T-helper 2 cell treated with Interferon-gamma antibody and Interleukin-4, amounts not matched to agents 5 μg/mL and 100 μg/mL, for 36 hours (primary cell): ENCODE measurements at regions not wholly inside any gene's neighbourhood (a gene's known extent, or its start where the extent isn't known, plus 50 kb on each side); places are given as distances from the start of the nearest gene placed in this dataset.
"Not testable (repeated sequence)": the region's sequence is repeated elsewhere in the genome, so short reads cannot be mapped to it uniquely, and the experiment has no call there.

Experiments used
- DNase-seq: peaks from one replicate; pipeline ENCODE4 v3.0.0; 2021; ENCODE audit warnings: low spot score
- H3K27ac Mint-ChIP-seq: one replicate; pipeline ENCODE4 v1.8.0; 2021; ENCODE audit warnings: mild to moderate bottlenecking, mixed read lengths
- H3K27me3 Mint-ChIP-seq: one replicate; pipeline ENCODE4 v1.8.0; 2021; ENCODE audit warnings: low read depth, mixed read lengths
- H3K36me3 Mint-ChIP-seq: one replicate; pipeline ENCODE4 v1.8.0; 2021; ENCODE audit warnings: low read depth, mixed read lengths
- H3K4me1 Mint-ChIP-seq: one replicate; pipeline ENCODE4 v1.8.0; 2021; ENCODE audit warnings: low read depth, mixed read lengths
- H3K4me3 Mint-ChIP-seq: one replicate; pipeline ENCODE4 v1.8.0; 2022; ENCODE audit warnings: mild to moderate bottlenecking, moderate library complexity, mixed read lengths
- H3K9me3 Mint-ChIP-seq: one replicate; pipeline ENCODE4 v1.8.0; 2021; ENCODE audit warnings: mixed read lengths

GRCh38 chr3:110868106-110868505 lies 203.5 kb upstream of the NECTIN3 start:
- Mint-ChIP-seq H3K27me3 (peaks cover 2% of the 10 kb centered on the region), H3K4me1 (no peaks in the 10 kb centered on the region), H3K27ac (no peak overlapping the region), H3K4me3 (no peak overlapping the region), H3K9me3 (no peaks in the 10 kb centered on the region), H3K36me3 (no peaks in the 10 kb centered on the region)
- no peak for DNase-seq

- Mint-ChIP-seq H3K36me3 (no peaks in the 10 kb centered on the region), H3K4me1 (no peaks in the 10 kb centered on the region), H3K4me3 (no peak overlapping the region), H3K27ac (no peak overlapping the region), H3K27me3 (peaks cover 3% of the 10 kb centered on the region), H3K9me3 (peaks cover 10% of the 10 kb centered on the region)
- no peak for DNase-seq
Observed at GRCh38 chr3:110869736-110870135, 201.9 kb upstream of the NECTIN3 start.

GRCh38 chr3:110871869-110872268 lies 199.7 kb upstream of the NECTIN3 start:
- H3K36me3 Mint-ChIP-seq: no peaks in the 10 kb centered on the region
- no peak overlapping the region for H3K4me3 Mint-ChIP-seq
- peaks cover 11% of the 10 kb centered on the region for H3K9me3 Mint-ChIP-seq
- DNase-seq: no peak
- H3K4me1 Mint-ChIP-seq: no peaks in the 10 kb centered on the region
- no peak overlapping the region for H3K27ac Mint-ChIP-seq
- H3K27me3 Mint-ChIP-seq: peaks cover 3% of the 10 kb centered on the region

GRCh38 chr3:110878692-110879091 lies 192.9 kb upstream of the NECTIN3 start:
- Mint-ChIP-seq H3K4me1 (no peaks in the 10 kb centered on the region), H3K27me3 (peaks cover 3% of the 10 kb centered on the region), H3K9me3 (peaks cover 11% of the 10 kb centered on the region), H3K4me3 (no peak overlapping the region), H3K27ac (no peak overlapping the region), H3K36me3 (no peaks in the 10 kb centered on the region)
- DNase-seq: no peak

- no peak overlapping the region for H3K27ac Mint-ChIP-seq
- no peaks in the 10 kb centered on the region for H3K4me1 Mint-ChIP-seq
- no peaks in the 10 kb centered on the region for H3K27me3 Mint-ChIP-seq
- no peaks in the 10 kb centered on the region for H3K9me3 Mint-ChIP-seq
- DNase-seq: no peak
- no peaks in the 10 kb centered on the region for H3K36me3 Mint-ChIP-seq
- no peak overlapping the region for H3K4me3 Mint-ChIP-seq
Observed at GRCh38 chr3:110881069-110881468, 190.5 kb upstream of the NECTIN3 start.

- Mint-ChIP-seq H3K4me1 (no peaks in the 10 kb centered on the region), H3K27me3 (no peaks in the 10 kb centered on the region), H3K4me3 (no peak overlapping the region), H3K27ac (no peak overlapping the region), H3K36me3 (no peaks in the 10 kb centered on the region), H3K9me3 (no peaks in the 10 kb centered on the region)
- no peak for DNase-seq
Observed at GRCh38 chr3:110886222-110886893, 185.3 kb upstream of the NECTIN3 start.

GRCh38 chr3:110887176-110887575 lies 184.4 kb upstream of the NECTIN3 start:
- no peaks in the 10 kb centered on the region for H3K36me3 Mint-ChIP-seq
- H3K4me3 Mint-ChIP-seq: no peak overlapping the region
- H3K4me1 Mint-ChIP-seq: no peaks in the 10 kb centered on the region
- H3K9me3 Mint-ChIP-seq: no peaks in the 10 kb centered on the region
- no peak for DNase-seq
- no peak overlapping the region for H3K27ac Mint-ChIP-seq
- H3K27me3 Mint-ChIP-seq: no peaks in the 10 kb centered on the region

- not testable (repeated sequence) for H3K9me3 Mint-ChIP-seq, H3K27me3 Mint-ChIP-seq, H3K4me1 Mint-ChIP-seq, DNase-seq, H3K27ac Mint-ChIP-seq, H3K4me3 Mint-ChIP-seq, H3K36me3 Mint-ChIP-seq
Observed at GRCh38 chr3:110888625-110889375, 182.8 kb upstream of the NECTIN3 start.

GRCh38 chr3:110889376-110889699 lies 182.3 kb upstream of the NECTIN3 start:
- not testable (repeated sequence) for H3K27ac Mint-ChIP-seq, DNase-seq, H3K4me1 Mint-ChIP-seq, H3K36me3 Mint-ChIP-seq, H3K9me3 Mint-ChIP-seq, H3K27me3 Mint-ChIP-seq, H3K4me3 Mint-ChIP-seq

GRCh38 chr3:110894574-110894973 lies 177.0 kb upstream of the NECTIN3 start:
- Mint-ChIP-seq H3K27me3 (no peaks in the 10 kb centered on the region), H3K4me3 (no peak overlapping the region), H3K27ac (no peak overlapping the region), H3K4me1 (no peaks in the 10 kb centered on the region), H3K36me3 (no peaks in the 10 kb centered on the region), H3K9me3 (no peaks in the 10 kb centered on the region)
- no peak for DNase-seq

GRCh38 chr3:110895054-110895453 lies 176.6 kb upstream of the NECTIN3 start:
- Mint-ChIP-seq H3K4me3 (no peak overlapping the region), H3K27me3 (no peaks in the 10 kb centered on the region), H3K9me3 (no peaks in the 10 kb centered on the region), H3K36me3 (no peaks in the 10 kb centered on the region), H3K27ac (no peak overlapping the region), H3K4me1 (no peaks in the 10 kb centered on the region)
- DNase-seq: no peak

GRCh38 chr3:110897046-110897445 lies 174.6 kb upstream of the NECTIN3 start:
- Mint-ChIP-seq H3K36me3 (no peaks in the 10 kb centered on the region), H3K4me1 (no peaks in the 10 kb centered on the region), H3K27me3 (peaks cover 2% of the 10 kb centered on the region), H3K27ac (no peak overlapping the region), H3K4me3 (no peak overlapping the region), H3K9me3 (no peaks in the 10 kb centered on the region)
- no peak for DNase-seq

GRCh38 chr3:110900576-110900975 lies 171.0 kb upstream of the NECTIN3 start:
- no peak for DNase-seq
- H3K27ac Mint-ChIP-seq: no peak overlapping the region
- H3K27me3 Mint-ChIP-seq: peaks cover 2% of the 10 kb centered on the region
- no peaks in the 10 kb centered on the region for H3K4me1 Mint-ChIP-seq
- no peaks in the 10 kb centered on the region for H3K9me3 Mint-ChIP-seq
- no peaks in the 10 kb centered on the region for H3K36me3 Mint-ChIP-seq
- no peak overlapping the region for H3K4me3 Mint-ChIP-seq

- Mint-ChIP-seq H3K9me3 (no peaks in the 10 kb centered on the region), H3K27me3 (peaks cover 2% of the 10 kb centered on the region), H3K4me3 (no peak overlapping the region), H3K36me3 (no peaks in the 10 kb centered on the region), H3K4me1 (no peaks in the 10 kb centered on the region), H3K27ac (no peak overlapping the region)
- no peak for DNase-seq
Observed at GRCh38 chr3:110901536-110901935, 170.1 kb upstream of the NECTIN3 start.
